ENCODE measurements at regions not wholly inside any gene's neighbourhood (a gene's known extent, or its start where the extent isn't known, plus 50 kb on each side); places are given as distances from the start of the nearest gene placed in this dataset.

- TF ChIP-seq EP300 (IDR thresholded peaks at IDR 0.05) (no peak), POLR2A (IDR thresholded peaks at IDR 0.05) (no peak), CTCF (IDR thresholded peaks at IDR 0.05) (no peak)
- Histone ChIP-seq H3K4me3 (no peak overlapping the region), H3K9me3 (no peaks in the 10 kb centered on the region), H3K27ac (no peak overlapping the region), H3K4me1 (ENCODE audit: insufficient read depth) (peaks cover 4% of the 10 kb centered on the region), H3K27me3 (no peaks in the 10 kb centered on the region), H3K36me3 (no peaks in the 10 kb centered on the region)
- no peak for DNase-seq
- 82 to 83% (median 83%) methylated on average over 6 of the region's 6 CpGs for WGBS, 3 donors
- intact Hi-C loops (cut with DNase I), result loop anchor here in 1 of 4 donors (10.0 kb wide), 1 partner anchor 49 kb away; no protein-coding TSS in a partner anchor
Measured at GRCh38 chr3:194244167-194244566, 107.0 kb downstream of the CPN2 start.

GRCh38 chr3:194245474-194245873 lies 105.7 kb downstream of the CPN2 start:
- intact Hi-C loops (cut with DNase I), result loop anchor here in 1 of 4 donors (10.0 kb wide), 1 partner anchor 51 kb away; no protein-coding TSS in a partner anchor
- Histone ChIP-seq H3K4me1 (ENCODE audit: insufficient read depth) (peaks cover 14% of the 10 kb centered on the region), H3K4me3 (no peak overlapping the region), H3K27ac (no peak overlapping the region), H3K27me3 (no peaks in the 10 kb centered on the region), H3K9me3 (no peaks in the 10 kb centered on the region), H3K36me3 (no peaks in the 10 kb centered on the region)
- no peak for DNase-seq
- TF ChIP-seq EP300 (IDR thresholded peaks at IDR 0.05) (no peak), CTCF (IDR thresholded peaks at IDR 0.05) (no peak), POLR2A (IDR thresholded peaks at IDR 0.05) (no peak)
- 95 to 100% (median 98%) methylated on average over 2 of the region's 2 CpGs for WGBS, 3 donors

- Histone ChIP-seq H3K36me3 (no peaks in the 10 kb centered on the region), H3K27me3 (no peaks in the 10 kb centered on the region), H3K4me3 (no peak overlapping the region), H3K27ac (no peak overlapping the region), H3K9me3 (no peaks in the 10 kb centered on the region), H3K4me1 (ENCODE audit: insufficient read depth) (peaks cover 19% of the 10 kb centered on the region)
- intact Hi-C loops (cut with DNase I), result loop anchor here in 1 of 4 donors (10.0 kb wide), 1 partner anchor 51 kb away; no protein-coding TSS in a partner anchor
- TF ChIP-seq POLR2A (IDR thresholded peaks at IDR 0.05) (no peak), EP300 (IDR thresholded peaks at IDR 0.05) (no peak), CTCF (IDR thresholded peaks at IDR 0.05) (no peak)
- 55 to 77% (median 56%) methylated on average over 4 of the region's 4 CpGs for WGBS, 3 donors
- no peak for DNase-seq
Measured at GRCh38 chr3:194245975-194246561, 105.1 kb downstream of the CPN2 start.

- TF ChIP-seq EP300 (IDR thresholded peaks at IDR 0.05) (no peak), CTCF (IDR thresholded peaks at IDR 0.05) (no peak), POLR2A (IDR thresholded peaks at IDR 0.05) (no peak)
- no peak for DNase-seq
- Histone ChIP-seq H3K36me3 (no peaks in the 10 kb centered on the region), H3K27ac (no peak overlapping the region), H3K27me3 (no peaks in the 10 kb centered on the region), H3K4me3 (no peak overlapping the region), H3K9me3 (no peaks in the 10 kb centered on the region), H3K4me1 (ENCODE audit: insufficient read depth) (peaks cover 19% of the 10 kb centered on the region)
- WGBS, 3 donors, result 15 to 50% (median 27%) methylated on average over 7 of the region's 7 CpGs
- intact Hi-C loops (cut with DNase I), result loop anchor here in 1 of 4 donors (10.0 kb wide), 1 partner anchor 52 kb away; no protein-coding TSS in a partner anchor
Measured at GRCh38 chr3:194246709-194247349, 104.3 kb downstream of the CPN2 start.
